DND-41 (cell line): ENCODE measurements at regions not wholly inside any gene's neighbourhood (a gene's known extent, or its start where the extent isn't known, plus 50 kb on each side); places are given as distances from the start of the nearest gene placed in this dataset.

Source experiments
- EZH2 ChIP-seq: IDR thresholded peaks from 3 replicates; pipeline ENCODE4 v1.6.1; 2012; ENCODE audit warnings: borderline replicate concordance, low read depth, mild to moderate bottlenecking, moderate library complexity, low read length, inconsistent platforms; ENCODE audit not compliant: severe bottlenecking
- TF ChIP-seq, protein P1 (sequence below): IDR thresholded peaks from 2 replicates; pipeline ENCODE4 v1.5.1; 2012; ENCODE audit warnings: borderline replicate concordance, low read length, moderate library complexity, mild to moderate bottlenecking; ENCODE audit not compliant: poor library complexity, severe bottlenecking; ENCODE audit errors: extremely low read depth

DNA sequence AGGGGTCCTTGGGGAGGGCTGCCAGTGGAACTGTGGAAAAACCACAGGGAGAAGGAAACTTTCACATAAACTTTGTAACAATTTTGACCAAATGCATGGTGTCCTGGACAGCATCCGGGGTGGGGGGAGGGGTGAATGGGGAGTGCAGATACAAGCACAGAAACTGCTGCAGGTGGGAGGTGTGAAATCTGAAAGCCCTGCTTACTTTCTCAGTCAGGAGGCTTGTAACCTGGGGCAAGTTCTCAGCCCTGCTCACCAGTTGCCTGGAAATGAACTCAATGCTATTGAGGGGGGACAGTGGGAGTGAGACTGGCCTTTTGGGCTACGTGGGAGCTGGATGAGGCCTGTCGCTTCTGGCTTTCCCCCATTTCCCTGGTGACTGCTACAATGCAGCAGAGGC is 694.5 kb upstream of the ZNF608 start:
- TF ChIP-seq, protein P1, sequence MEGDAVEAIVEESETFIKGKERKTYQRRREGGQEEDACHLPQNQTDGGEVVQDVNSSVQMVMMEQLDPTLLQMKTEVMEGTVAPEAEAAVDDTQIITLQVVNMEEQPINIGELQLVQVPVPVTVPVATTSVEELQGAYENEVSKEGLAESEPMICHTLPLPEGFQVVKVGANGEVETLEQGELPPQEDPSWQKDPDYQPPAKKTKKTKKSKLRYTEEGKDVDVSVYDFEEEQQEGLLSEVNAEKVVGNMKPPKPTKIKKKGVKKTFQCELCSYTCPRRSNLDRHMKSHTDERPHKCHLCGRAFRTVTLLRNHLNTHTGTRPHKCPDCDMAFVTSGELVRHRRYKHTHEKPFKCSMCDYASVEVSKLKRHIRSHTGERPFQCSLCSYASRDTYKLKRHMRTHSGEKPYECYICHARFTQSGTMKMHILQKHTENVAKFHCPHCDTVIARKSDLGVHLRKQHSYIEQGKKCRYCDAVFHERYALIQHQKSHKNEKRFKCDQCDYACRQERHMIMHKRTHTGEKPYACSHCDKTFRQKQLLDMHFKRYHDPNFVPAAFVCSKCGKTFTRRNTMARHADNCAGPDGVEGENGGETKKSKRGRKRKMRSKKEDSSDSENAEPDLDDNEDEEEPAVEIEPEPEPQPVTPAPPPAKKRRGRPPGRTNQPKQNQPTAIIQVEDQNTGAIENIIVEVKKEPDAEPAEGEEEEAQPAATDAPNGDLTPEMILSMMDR, result no peak
- TF ChIP-seq EZH2, result no peak
